Embryonic facial prominence (tissue), 1 donor: ENCODE measurements at regions not wholly inside any gene's neighbourhood (a gene's known extent, or its start where the extent isn't known, plus 50 kb on each side); places are given as distances from the start of the nearest gene placed in this dataset.

Experiments used
- DNase-seq: peaks from one replicate; pipeline ENCODE4 v3.0.0-alpha.2; 2016; ENCODE audit errors: extremely low spot score

GRCh38 chr6:71430018-71430417 lies 141.4 kb downstream of the OGFRL1 start:
- DNase-seq: no peak

GRCh38 chr6:71433441-71433840 lies 144.8 kb downstream of the OGFRL1 start:
- no peak for DNase-seq

DNA sequence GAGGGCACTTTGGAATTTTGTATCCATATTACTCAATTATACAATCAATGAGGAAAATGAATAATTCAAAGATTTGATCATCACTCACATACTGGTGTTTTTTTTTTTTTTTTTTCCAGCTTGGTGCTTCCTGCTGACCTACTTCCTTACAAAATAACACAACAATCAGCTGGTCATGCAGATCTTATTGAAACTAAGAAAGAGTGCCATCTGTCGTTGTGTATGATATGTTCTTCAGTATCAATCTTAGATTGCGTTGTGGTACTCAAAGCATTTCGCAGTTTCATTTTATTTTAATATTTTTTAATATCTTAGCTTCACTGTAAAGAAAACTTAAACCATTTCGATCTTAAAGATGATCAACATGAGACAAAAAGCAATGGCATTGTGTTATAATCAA lies 155.6 kb downstream of the OGFRL1 start:
- DNase-seq: no peak

GRCh38 chr6:71446057-71446456 lies 157.4 kb downstream of the OGFRL1 start:
- no peak for DNase-seq

DNA sequence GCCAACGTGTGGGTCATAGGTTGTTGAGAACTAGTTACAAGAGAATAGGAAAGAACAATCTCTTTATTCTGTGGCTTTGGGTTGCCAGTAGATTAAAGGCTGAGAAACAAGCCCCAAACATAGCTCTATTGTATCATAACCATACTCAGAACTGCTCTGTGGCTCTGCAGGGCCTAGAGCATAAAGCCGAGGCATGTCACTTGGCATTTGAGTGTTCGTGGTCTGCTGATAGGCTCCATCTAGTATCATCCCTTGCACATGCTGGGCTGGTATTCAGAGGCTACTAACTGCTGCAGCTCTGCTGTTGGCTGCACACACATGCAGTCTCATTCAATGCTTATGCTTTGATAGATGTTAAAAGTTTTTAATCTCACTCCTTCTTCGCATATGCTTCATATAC lies 157.9 kb downstream of the OGFRL1 start:
- no peak for DNase-seq

GRCh38 chr6:71452697-71453370 lies 164.2 kb downstream of the OGFRL1 start:
- DNase-seq: no peak

DNA sequence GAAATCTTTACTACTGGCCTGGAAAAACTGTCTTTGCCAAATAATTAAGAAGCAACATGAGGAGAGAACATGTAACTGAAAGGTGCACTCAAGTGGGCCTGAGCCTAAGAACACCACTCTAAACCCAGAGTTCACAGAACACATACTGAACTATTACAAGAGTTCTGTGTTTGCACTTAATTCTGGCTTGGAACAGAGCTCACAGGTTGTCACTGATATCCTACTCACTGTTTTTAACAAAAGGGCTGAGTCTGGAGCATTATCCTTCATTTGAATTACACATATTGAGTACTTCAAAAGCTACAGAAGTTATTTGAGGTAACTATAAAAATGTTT lies 164.7 kb downstream of the OGFRL1 start:
- DNase-seq: no peak

GRCh38 chr6:71454056-71454455 lies 165.4 kb downstream of the OGFRL1 start:
- no peak for DNase-seq

DNA sequence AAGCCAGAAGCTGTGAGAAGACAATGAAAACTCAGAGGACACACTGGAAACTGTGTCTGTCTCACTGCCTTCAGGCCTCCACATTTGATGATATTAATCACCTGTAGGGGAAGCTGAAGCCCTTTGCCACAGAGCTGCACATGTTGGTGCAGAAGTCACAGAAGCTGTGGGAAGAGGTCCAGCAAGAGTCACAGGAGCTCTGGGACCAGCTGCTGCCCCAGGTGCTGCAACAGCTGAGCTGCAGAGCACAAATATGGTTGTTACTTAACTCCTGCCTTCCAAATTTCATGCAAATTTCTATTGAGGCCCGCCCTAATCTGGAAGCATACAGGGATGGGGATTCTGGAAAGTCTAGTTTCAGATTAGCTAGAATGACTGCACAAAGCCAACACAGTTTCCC lies 169.3 kb downstream of the OGFRL1 start:
- no peak for DNase-seq

DNA sequence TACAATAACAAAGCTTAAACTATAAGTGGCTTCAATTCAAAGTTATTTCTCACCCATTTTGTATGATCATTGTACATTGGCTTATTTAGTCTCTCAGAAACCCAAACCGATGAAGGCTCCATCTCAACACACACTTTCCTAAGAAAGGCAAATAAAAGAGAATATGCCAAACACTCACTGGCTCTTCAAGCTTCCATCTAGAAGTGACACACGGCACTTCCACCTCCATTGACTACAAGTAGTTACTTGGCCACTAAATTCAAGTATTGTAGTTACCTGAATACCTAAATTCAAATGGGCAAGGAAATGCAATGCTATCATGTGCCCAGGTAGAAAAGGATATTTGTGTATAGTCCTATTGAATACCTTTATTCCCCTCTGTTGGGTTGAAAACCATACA lies 170.6 kb downstream of the OGFRL1 start:
- no peak for DNase-seq

DNA sequence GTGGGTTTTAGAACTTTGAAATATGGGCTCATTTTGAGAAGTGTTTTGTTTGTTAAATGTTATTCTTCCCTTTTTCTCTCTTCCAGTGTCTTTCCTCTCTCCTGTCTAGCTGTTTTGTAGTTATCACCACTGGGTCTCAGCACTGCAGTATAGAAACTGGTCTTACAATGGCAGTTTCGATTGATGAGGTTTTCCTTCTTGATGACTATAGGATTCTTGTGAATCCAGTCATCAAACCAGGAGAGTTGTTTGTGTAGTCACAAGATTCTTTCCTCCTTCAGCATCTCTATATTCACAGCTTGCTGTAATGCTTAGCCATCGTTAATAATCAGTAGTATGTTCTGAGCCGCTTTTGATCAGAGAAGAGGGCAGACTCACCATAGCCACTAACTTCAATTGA lies 172.3 kb downstream of the OGFRL1 start:
- no peak for DNase-seq

DNA sequence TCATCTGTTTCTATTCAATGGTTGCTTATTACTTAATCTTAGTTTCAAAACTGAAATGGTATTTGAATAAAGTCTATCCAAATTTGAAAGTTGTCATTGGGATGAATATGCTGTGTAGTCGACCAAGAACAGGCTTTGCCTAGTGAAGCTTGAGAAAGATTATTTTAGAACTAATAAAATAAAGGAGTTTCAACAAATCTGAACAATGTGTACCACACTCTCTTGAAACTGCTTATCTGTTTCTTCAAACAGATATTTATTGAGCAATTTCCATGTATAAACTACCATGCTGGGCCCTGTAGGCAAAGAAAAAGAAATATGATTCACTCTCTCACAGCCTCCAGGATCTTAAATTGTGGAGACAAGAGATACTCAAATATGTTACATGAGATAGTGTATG lies 174.4 kb downstream of the OGFRL1 start:
- DNase-seq: no peak

GRCh38 chr6:71465096-71465495 lies 176.5 kb downstream of the OGFRL1 start:
- DNase-seq: no peak

DNA sequence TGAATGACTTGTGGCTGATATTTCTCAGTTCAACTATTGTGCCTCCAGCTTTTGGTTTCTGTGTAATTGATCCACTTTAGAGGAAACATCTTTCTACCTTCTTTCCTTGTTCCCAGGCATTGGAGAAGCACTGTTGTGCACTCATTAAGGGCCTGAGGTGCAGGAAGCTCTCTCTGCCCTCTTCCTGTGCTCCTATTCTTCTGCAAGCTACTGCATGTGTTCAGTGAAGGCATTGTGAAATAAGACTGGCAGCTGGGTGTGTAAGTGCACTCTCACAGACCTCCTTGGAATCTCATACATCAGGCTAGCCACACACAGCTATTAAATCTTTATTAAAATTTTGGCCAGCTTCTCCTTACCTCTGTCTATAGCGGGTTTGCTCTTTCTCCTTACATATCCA lies 177.8 kb downstream of the OGFRL1 start:
- no peak for DNase-seq

DNA sequence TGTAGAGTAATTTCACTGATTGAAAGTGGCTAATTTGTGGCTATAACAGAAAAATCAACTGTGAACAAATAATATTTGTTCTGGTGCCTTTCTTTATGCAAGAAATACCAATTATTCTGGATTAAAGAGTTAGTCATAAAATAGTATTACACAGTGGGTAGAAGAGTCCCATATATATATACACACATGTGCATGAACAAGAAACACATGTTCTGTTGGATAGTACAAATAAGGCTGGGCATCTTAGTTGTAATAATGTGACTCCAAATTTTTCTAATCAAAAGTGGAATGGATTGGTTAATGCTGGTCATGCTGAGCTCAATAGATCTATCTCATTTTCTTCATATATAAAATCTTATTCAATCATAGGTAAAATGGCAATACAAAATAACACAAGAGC lies 179.4 kb downstream of the OGFRL1 start:
- no peak for DNase-seq

DNA sequence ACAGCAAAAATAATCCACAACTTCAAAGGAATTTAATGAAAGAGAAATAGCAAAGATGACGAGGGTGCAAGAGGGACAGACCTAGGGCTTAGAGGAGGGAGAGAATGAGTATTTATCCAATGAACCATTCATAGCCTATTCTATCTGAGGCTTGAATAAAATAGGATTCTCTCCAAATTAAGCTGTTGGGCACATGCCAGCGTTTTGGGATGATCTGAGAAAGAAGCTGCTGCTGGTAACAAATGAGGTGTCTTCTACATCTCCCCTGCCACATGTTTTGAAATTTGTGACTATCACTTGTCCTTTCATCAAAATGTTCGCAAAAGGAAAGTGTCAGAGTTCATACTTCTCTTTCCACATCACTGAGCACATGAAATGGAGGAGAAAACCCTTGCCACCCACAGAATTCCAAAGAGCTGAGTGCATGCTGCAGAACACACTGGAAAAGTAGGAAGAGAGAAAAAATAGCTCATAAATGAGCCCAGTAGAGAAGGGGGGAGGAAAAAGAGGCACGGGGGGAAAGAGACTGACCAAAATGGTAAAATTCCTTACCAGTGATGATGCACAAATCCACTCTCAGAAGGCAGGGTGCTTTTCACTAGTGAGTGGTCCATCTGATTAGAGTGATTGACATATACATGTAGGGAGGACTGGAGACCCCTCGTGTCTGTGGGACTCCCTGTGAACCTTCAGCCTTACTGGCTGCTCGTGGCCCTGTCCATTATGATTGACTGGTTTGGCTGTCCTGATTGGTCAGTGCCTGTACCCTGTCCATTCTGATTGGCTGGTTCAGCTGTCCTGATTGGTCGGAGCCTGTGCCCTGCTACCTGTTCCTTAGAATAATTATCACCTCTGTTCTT lies 180.5 kb downstream of the OGFRL1 start:
- no peak for DNase-seq

- no peak for DNase-seq
These were observed 183.1 kb downstream of the OGFRL1 start for GRCh38 chr6:71471718-71472117.

DNA sequence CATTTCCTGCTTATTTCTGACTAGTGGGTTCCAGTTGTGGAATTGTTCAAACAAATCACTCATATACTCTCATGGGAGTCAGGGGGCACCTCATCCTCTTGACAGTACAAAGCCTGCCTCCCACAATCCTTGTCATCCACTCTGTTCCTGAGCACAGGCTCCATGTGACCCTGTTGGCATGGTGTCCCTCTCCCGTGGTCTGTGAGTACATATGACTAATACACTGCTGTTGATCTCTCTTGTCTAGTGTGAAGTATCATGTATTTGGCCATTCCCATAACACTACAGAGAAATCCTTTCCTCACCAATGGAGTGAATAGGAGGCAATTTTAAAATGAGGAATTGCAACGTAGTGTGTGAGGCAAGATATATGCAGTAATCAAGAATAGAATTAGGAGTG lies 185.3 kb downstream of the OGFRL1 start:
- no peak for DNase-seq

DNA sequence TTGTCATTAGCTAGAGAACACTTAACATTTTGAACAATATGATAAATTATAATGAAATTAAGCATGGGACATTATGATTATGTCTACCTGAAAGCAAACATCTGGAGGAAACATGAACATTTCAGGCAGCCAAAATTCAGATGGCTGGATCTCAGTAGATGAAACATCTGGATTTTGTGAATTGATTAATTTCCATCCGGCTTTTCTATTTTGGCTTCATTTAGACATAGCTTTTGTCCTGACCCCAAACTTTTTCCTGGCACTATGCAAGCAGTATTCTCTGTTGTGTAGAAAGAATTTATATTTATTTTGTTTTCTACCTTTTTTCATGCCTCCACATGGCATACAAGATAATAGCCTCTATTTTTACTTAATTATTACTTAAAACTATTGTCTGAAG lies 186.3 kb downstream of the OGFRL1 start:
- no peak for DNase-seq

- DNase-seq: no peak
These were observed 187.8 kb downstream of the OGFRL1 start for GRCh38 chr6:71476371-71476770.

GRCh38 chr6:71476872-71477271 lies 188.3 kb downstream of the OGFRL1 start:
- no peak for DNase-seq

GRCh38 chr6:71478834-71479541 lies 190.4 kb downstream of the OGFRL1 start:
- no peak for DNase-seq

DNA sequence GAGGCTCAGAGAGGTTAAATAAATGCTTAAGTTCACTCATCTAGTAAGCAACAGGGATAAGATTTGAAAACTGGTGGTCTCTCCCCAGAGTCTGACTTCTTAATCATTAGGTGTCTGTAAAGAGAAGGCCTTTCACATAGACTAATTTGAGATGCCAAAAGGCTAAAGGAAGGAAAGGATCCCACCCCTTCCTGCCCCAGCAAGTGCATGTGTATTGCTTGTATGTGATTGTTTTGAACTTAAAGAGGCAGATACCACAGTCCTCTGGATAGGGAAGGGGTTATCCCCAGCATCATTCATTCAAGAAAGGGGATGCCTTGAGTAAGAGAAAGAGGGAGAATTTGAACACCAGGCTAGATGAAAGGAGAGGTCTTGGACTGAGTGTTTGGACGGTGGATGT lies 192.0 kb downstream of the OGFRL1 start:
- DNase-seq: no peak
